Body of pancreas (tissue), 4 donors: ENCODE measurements at regions not wholly inside any gene's neighbourhood (a gene's known extent, or its start where the extent isn't known, plus 50 kb on each side); places are given as distances from the start of the nearest gene placed in this dataset.

ENCODE experiments used
- ATAC-seq: fragments of 150-250 bp; one replicate; pipeline ENCODE4 v1.9.1; 2016
- DNase-seq, 4 donors: peaks; one replicate each; pipeline ENCODE4 v3.0.0-alpha.2; 2019
- H3K27ac ChIP-seq, 4 donors: fragments of 200-600 bp; sonication (generic); 1 replicate in 3 of 4; 2 replicates in 1 of 4; pipeline versions ENCODE4 v1.5.1 to v1.6.1; 2016 to 2019; ENCODE audit warnings: mild to moderate bottlenecking in 1 of 4, mixed read lengths in 1 of 4, moderate library complexity in 1 of 4
- H3K27me3 ChIP-seq, 2 donors: fragments of 200-600 bp; sonication (generic); one replicate each; pipeline ENCODE4 v1.6.0; 2016; ENCODE audit warnings: mild to moderate bottlenecking in 1 of 2
- H3K36me3 ChIP-seq, 2 donors: fragments of 200-600 bp; sonication (generic); replicated peaks in 1 of 2; 2 replicates each; pipeline ENCODE4 v1.5.1; 2016; ENCODE audit warnings: low read depth in 2 of 2; ENCODE audit not compliant: insufficient read depth in 1 of 2
- H3K4me1 ChIP-seq: fragments of 200-600 bp; sonication (generic); one replicate; pipeline ENCODE4 v1.6.0; 2016
- H3K4me3 ChIP-seq, 2 donors: fragments of 200-600 bp; sonication (generic); 1 replicate in 1 of 2; 2 replicates in 1 of 2; pipeline ENCODE4 v1.5.1; 2016 to 2019
- H3K9me3 ChIP-seq, 3 donors: fragments of 200-600 bp; sonication (generic); 1 replicate in 2 of 3; 2 replicates in 1 of 3; pipeline ENCODE4 v1.5.1; 2016
- CTCF ChIP-seq, 7 experiments: fragments of 450-650 bp in 4 of 7; fragments of 200-600 bp in 3 of 7; sonication (generic) in 3 of 7; IDR thresholded peaks; one replicate each; pipeline ENCODE4 v1.5.1; 2016 to 2019; ENCODE audit warnings: antibody characterized with exemption in 7 of 7
- POLR2A ChIP-seq, 3 donors: fragments of 450-650 bp; IDR thresholded peaks; one replicate each; pipeline ENCODE4 v1.6.1; 2016; ENCODE audit warnings: antibody characterized with exemption in 3 of 3, mild to moderate bottlenecking in 2 of 3
- WGBS, 2 donors: methylation state at CpG; one replicate each; pipeline ENCODE4 v1.1.5; 2017; 5-methylcytosine and 5-hydroxymethylcytosine counted together
- intact Hi-C: fragments of 100-400 bp; cut with DNase I; formaldehyde crosslinking; loops from one replicate; pipeline ENCODE4 v1.15.1; 2023

GRCh38 chr12:11482955-11483354 is 87.6 kb upstream of the PRB2 start:
- H3K27ac ChIP-seq, result no peak overlapping the region
- no peaks in the 10 kb centered on the region for H3K36me3 ChIP-seq
- no peaks in the 10 kb centered on the region for H3K9me3 ChIP-seq
- no peaks in the 10 kb centered on the region for H3K27me3 ChIP-seq
- TF ChIP-seq CTCF (IDR thresholded peaks at IDR 0.05) (no peak), POLR2A (IDR thresholded peaks at IDR 0.05) (no peak)
- no peaks in the 10 kb centered on the region for H3K4me1 ChIP-seq
- WGBS, 2 donors, result 25 to 32% methylated on average over 2 of the region's 2 CpGs
- ATAC-seq, result no peak
- no peak overlapping the region for H3K4me3 ChIP-seq
- intact Hi-C loops, result loop anchor here (10.0 kb wide), 1 partner anchor 708 kb away; no protein-coding TSS in a partner anchor
- DNase-seq, result no peak

GRCh38 chr12:11486623-11487444 is 91.5 kb upstream of the PRB2 start:
- H3K4me3 ChIP-seq, result no peak overlapping the region
- peak; percentile 88 for ATAC-seq
- peak; percentile 80 to 84 (median 82) for DNase-seq
- intact Hi-C loops, result loop anchor here (10.0 kb wide), 1 partner anchor 712 kb away; no protein-coding TSS in a partner anchor
- no peak overlapping the region for H3K27ac ChIP-seq
- H3K9me3 ChIP-seq, result no peaks in the 10 kb centered on the region
- no peaks in the 10 kb centered on the region for H3K27me3 ChIP-seq
- WGBS, 2 donors, result 26% methylated on average over 13 of the region's 13 CpGs
- no peaks in the 10 kb centered on the region for H3K4me1 ChIP-seq
- H3K36me3 ChIP-seq, result no peaks in the 10 kb centered on the region
- TF ChIP-seq POLR2A (IDR thresholded peaks at IDR 0.05), result no peak
- peak; percentile 77 to 99 (median 94) for TF ChIP-seq CTCF (IDR thresholded peaks at IDR 0.05)

- no peak for DNase-seq
- H3K4me1 ChIP-seq, result peaks cover 11% of the 10 kb centered on the region
- H3K27me3 ChIP-seq, result no peaks in the 10 kb centered on the region
- TF ChIP-seq CTCF (IDR thresholded peaks at IDR 0.05) (no peak), POLR2A (IDR thresholded peaks at IDR 0.05) (no peak)
- H3K9me3 ChIP-seq, result no peaks in the 10 kb centered on the region
- ATAC-seq, result no peak
- H3K4me3 ChIP-seq, result no peak overlapping the region
- intact Hi-C loops, result no loop called here
- H3K36me3 ChIP-seq, result no peaks in the 10 kb centered on the region
- 77 to 82% methylated on average over 3 of the region's 3 CpGs for WGBS, 2 donors
- no peak overlapping the region for H3K27ac ChIP-seq
Measured at GRCh38 chr12:11496157-11496851, 100.9 kb upstream of the PRB2 start.

- no peak for TF ChIP-seq CTCF (IDR thresholded peaks at IDR 0.05)
- TF ChIP-seq POLR2A (IDR thresholded peaks at IDR 0.05), result no peak
- Histone ChIP-seq H3K27me3 (no peaks in the 10 kb centered on the region), H3K27ac (no peak overlapping the region), H3K9me3 (no peaks in the 10 kb centered on the region), H3K4me1 (peaks cover 11% of the 10 kb centered on the region), H3K36me3 (no peaks in the 10 kb centered on the region), H3K4me3 (no peak overlapping the region)
- 74 to 80% methylated on average over 7 of the region's 7 CpGs for WGBS, 2 donors
- DNase-seq (no peak), ATAC-seq (no peak)
- intact Hi-C loops, result no loop called here
Measured at GRCh38 chr12:11497438-11497837, 102.1 kb upstream of the PRB2 start.
